Activated T-helper 1 cell treated with anti-CD3 and anti-CD28 coated beads, Interleukin-12 subunit alpha, Interleukin-12 subunit beta, Interleukin-2, Interleukin-4 antibody, amounts not matched to agents 30 ng/mL and 10 ng/mL and 1 ng/mL, durations not matched to agents 14 hours and 24 hours and 36 hours (primary cell): ENCODE measurements at regions not wholly inside any gene's neighbourhood (a gene's known extent, or its start where the extent isn't known, plus 50 kb on each side); places are given as distances from the start of the nearest gene placed in this dataset.

Experiments
- DNase-seq: peaks from one replicate; pipeline ENCODE4 v3.0.0; 2021; ENCODE audit warnings: low spot score
- H3K27ac Mint-ChIP-seq: one replicate; pipeline ENCODE4 v1.8.0; 2021; ENCODE audit warnings: mild to moderate bottlenecking, mixed read lengths
- H3K27me3 Mint-ChIP-seq: one replicate; pipeline ENCODE4 v1.8.0; 2022; ENCODE audit warnings: mild to moderate bottlenecking, moderate library complexity, mixed read lengths; ENCODE audit not compliant: insufficient read depth
- H3K36me3 Mint-ChIP-seq: one replicate; pipeline ENCODE4 v1.8.0; 2021; ENCODE audit warnings: low read depth, mixed read lengths
- H3K4me1 Mint-ChIP-seq: one replicate; pipeline ENCODE4 v1.8.0; 2021; ENCODE audit warnings: low read depth, mixed read lengths
- H3K4me3 Mint-ChIP-seq: one replicate; pipeline ENCODE4 v1.8.0; 2021; ENCODE audit warnings: mild to moderate bottlenecking, moderate library complexity, mixed read lengths
- H3K9me3 Mint-ChIP-seq: one replicate; pipeline ENCODE4 v1.8.0; 2021; ENCODE audit warnings: mixed read lengths
- intact Hi-C: fragments of 100-400 bp; cut with micrococcal nuclease; formaldehyde crosslinking; loops from one replicate; pipeline ENCODE4 v1.15.1; 2024

DNA sequence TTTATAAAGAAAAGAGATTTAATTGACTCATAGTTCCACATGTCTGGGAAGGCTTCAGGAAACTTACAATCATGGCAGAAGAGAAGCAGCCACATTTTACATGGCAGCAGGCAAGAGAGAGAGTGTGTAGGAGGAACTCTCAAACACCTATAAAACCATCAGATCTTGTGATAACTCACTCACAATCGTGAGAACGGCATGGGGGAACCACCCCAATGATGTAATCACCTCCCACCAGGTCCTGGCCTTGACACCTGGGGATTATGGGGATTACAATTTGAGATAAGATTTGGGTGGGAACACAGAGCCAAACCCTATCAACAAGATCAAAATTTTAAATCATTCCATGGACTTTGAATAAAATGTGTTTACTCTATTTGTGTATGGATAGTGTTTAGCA, 575.6 kb downstream of the ADCYAP1 start:
- Mint-ChIP-seq H3K27ac (no peak overlapping the region), H3K27me3 (no peaks in the 10 kb centered on the region), H3K9me3 (no peaks in the 10 kb centered on the region), H3K36me3 (no peaks in the 10 kb centered on the region), H3K4me1 (no peaks in the 10 kb centered on the region), H3K4me3 (no peak overlapping the region)
- intact Hi-C loops, result no loop called here
- no peak for DNase-seq

DNA sequence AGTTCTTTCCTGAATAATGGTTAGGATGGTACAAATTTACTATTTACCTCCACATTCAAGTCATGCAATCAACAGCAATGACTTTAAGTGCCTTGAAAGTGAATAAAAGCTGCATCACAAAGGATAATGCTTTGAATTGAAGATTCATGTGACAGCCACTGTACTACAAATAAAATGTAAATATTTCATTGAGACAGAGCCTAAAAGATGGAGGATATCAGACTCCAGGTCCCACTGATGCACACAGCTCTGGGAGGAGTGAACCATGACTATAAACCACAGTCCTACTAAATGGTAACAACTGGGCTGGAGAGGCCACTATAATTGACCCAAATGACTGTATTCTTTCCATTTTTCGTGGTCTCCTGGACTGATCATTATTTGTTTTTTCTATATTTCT, 576.9 kb downstream of the ADCYAP1 start:
- no peak overlapping the region for H3K27ac Mint-ChIP-seq
- no peaks in the 10 kb centered on the region for H3K9me3 Mint-ChIP-seq
- H3K4me1 Mint-ChIP-seq, result no peaks in the 10 kb centered on the region
- H3K27me3 Mint-ChIP-seq, result no peaks in the 10 kb centered on the region
- H3K4me3 Mint-ChIP-seq, result no peak overlapping the region
- intact Hi-C loops, result no loop called here
- H3K36me3 Mint-ChIP-seq, result no peaks in the 10 kb centered on the region
- DNase-seq, result no peak

DNA sequence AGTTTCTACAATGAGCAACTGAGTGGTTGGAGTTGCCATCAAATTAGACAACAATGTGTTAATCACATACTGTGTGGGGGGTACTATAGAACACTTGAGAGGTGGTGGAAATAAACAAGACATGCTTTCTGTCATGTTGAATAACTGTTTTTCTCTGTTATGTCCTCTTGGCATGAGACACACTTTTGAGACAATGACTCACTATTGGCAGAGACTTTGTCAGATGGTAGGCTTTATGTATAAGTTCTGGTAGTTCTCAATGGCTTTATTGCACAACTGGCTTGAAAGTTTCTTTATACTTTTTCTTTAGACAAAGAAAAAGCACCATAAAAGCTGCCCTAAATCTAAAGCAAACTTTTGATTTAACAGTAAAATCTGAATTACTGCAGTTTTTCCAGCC, 578.7 kb downstream of the ADCYAP1 start:
- Mint-ChIP-seq H3K27me3 (no peaks in the 10 kb centered on the region), H3K4me3 (no peak overlapping the region), H3K4me1 (no peaks in the 10 kb centered on the region), H3K27ac (no peak overlapping the region), H3K36me3 (no peaks in the 10 kb centered on the region), H3K9me3 (no peaks in the 10 kb centered on the region)
- intact Hi-C loops, result no loop called here
- DNase-seq, result no peak

DNA sequence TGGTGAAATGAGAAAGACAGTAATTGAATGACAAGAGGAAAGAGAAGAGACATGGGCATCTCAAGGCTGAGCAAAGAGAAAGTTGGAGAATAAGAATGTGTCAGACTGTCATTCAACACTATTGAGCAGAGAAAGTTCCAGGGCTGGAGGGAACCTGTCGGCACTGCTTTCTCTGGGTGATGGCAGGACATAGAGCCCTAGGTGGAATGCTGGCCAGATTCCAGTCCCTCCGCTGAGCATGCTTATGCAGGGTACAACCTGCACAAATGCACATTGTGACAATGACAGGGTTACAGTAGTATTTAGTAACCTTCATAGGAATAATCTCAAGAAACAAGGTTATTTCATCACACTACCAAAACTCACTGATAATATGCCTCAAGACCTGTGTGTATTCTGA, 582.8 kb downstream of the ADCYAP1 start:
- Mint-ChIP-seq H3K4me1 (no peaks in the 10 kb centered on the region), H3K4me3 (no peak overlapping the region), H3K27ac (no peak overlapping the region), H3K9me3 (peaks cover 7% of the 10 kb centered on the region), H3K27me3 (no peaks in the 10 kb centered on the region), H3K36me3 (no peaks in the 10 kb centered on the region)
- DNase-seq, result no peak
- intact Hi-C loops, result no loop called here

DNA sequence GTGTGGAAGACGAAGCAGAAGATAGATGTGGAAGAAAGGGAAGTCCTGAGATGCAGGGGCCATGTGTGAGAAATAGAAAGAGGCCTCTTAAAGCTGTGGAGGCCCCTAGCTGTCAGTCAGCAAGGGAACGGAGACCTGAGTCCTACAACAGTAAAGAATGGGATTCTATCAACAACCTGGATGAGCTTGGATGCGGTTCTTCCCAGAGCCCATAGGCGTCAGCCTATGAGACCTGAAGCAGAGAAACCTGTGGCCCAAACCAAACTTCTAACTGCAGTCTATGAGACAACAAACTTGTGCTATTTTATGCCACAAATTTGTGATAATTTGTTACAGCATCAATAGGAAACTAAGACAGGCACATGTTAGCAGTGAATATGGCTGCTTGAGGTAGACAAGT, 583.7 kb downstream of the ADCYAP1 start:
- H3K9me3 Mint-ChIP-seq, result peaks cover 7% of the 10 kb centered on the region
- H3K27ac Mint-ChIP-seq, result no peak overlapping the region
- no peaks in the 10 kb centered on the region for H3K27me3 Mint-ChIP-seq
- no peak overlapping the region for H3K4me3 Mint-ChIP-seq
- H3K36me3 Mint-ChIP-seq, result no peaks in the 10 kb centered on the region
- DNase-seq, result no peak
- no peaks in the 10 kb centered on the region for H3K4me1 Mint-ChIP-seq
- intact Hi-C loops, result no loop called here

DNA sequence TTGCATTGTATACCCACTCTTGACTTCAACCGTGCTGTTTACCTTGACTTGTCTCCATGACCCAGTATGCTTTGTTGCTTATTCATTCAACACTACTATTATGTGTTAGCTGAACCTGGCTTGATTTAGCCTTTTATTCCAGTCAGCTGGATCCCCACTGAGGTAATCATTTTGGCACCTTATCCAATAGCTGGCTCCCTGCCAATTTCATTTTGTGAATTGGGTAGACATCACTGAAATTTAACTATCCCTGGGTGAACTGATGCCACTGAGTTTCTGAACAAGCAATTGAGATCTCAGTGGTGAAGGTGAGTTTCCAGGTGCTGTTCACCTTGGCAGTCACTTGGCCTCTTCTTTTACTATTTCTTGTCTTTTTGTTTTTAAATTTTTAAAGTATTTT, 584.3 kb downstream of the ADCYAP1 start:
- H3K9me3 Mint-ChIP-seq, result peaks cover 7% of the 10 kb centered on the region
- no peak overlapping the region for H3K27ac Mint-ChIP-seq

DNA sequence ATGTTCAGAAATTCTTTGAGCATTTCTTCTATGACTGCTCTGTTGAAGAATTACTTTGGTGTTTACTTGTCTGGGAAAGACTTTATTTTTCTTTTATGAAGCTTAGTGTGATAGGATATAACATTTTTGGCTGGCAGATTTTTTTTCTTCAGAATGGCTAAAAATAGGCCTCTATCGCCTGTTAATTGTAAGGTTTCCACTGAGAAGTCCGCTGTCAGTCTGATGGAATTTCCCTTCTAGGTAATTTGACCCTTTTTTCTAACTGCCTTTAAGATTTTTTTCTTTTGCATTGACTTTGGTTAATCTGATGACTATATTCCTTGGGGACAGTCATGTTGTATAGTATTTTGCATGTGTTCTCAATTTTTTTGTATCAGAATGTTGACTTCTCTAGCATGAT, 590.7 kb downstream of the ADCYAP1 start:
- DNase-seq, result no peak
- no peaks in the 10 kb centered on the region for H3K36me3 Mint-ChIP-seq
- H3K9me3 Mint-ChIP-seq, result peaks cover 16% of the 10 kb centered on the region
- no peaks in the 10 kb centered on the region for H3K4me1 Mint-ChIP-seq
- H3K27ac Mint-ChIP-seq, result no peak overlapping the region
- H3K4me3 Mint-ChIP-seq, result no peak overlapping the region
- H3K27me3 Mint-ChIP-seq, result no peaks in the 10 kb centered on the region
- intact Hi-C loops, result no loop called here

More for the DNA sequence above, 584.3 kb downstream of the ADCYAP1 start:
- H3K4me1 Mint-ChIP-seq, result no peaks in the 10 kb centered on the region
- no peaks in the 10 kb centered on the region for H3K36me3 Mint-ChIP-seq
- DNase-seq, result no peak
- no peak overlapping the region for H3K4me3 Mint-ChIP-seq
- no peaks in the 10 kb centered on the region for H3K27me3 Mint-ChIP-seq
- intact Hi-C loops, result no loop called here

DNA sequence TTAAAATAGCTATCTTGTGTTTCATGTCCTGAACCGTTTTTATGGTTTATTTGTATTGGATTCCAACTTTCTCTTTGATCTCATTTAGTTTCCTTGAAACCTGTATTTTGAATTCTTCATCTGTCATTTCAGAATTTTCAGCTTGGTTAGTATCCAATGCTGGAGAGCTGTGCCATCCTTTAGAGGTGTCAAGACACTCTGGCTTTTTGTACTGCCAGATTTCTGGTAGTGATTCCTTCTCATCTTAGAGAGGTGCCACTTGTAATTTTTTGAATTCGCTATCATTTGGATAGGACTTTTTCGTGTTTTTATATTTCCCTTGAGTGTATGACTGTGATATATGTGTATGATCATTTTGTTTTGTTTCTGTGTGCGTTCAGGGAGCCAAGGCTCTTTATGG, 591.4 kb downstream of the ADCYAP1 start:
- Mint-ChIP-seq H3K4me1 (no peaks in the 10 kb centered on the region), H3K36me3 (no peaks in the 10 kb centered on the region), H3K27me3 (no peaks in the 10 kb centered on the region), H3K4me3 (no peak overlapping the region), H3K27ac (no peak overlapping the region), H3K9me3 (peaks cover 16% of the 10 kb centered on the region)
- intact Hi-C loops, result no loop called here
- no peak for DNase-seq

DNA sequence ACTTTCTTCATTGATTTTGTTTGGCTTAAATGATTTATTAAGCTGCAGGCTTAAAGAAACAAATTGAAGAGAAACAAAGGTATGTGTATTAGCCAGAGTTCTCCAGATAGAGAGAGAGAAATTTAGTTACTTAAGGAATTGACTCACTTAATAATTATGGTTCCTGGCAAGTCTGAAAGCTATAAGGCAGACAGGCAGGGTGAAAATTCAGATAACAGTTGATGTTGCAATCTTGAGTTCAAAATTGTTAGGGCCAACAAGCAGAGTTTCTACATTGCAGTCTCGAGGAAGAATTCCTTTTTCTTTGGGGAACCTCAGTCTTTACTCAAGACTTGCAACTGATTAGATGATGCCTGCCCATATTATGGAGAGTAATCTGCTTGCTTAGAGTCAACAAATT, 593.5 kb downstream of the ADCYAP1 start:
- Mint-ChIP-seq H3K9me3 (peaks cover 10% of the 10 kb centered on the region), H3K4me3 (no peak overlapping the region), H3K27ac (no peak overlapping the region), H3K36me3 (no peaks in the 10 kb centered on the region), H3K27me3 (no peaks in the 10 kb centered on the region), H3K4me1 (no peaks in the 10 kb centered on the region)
- no peak for DNase-seq
- intact Hi-C loops, result no loop called here

DNA sequence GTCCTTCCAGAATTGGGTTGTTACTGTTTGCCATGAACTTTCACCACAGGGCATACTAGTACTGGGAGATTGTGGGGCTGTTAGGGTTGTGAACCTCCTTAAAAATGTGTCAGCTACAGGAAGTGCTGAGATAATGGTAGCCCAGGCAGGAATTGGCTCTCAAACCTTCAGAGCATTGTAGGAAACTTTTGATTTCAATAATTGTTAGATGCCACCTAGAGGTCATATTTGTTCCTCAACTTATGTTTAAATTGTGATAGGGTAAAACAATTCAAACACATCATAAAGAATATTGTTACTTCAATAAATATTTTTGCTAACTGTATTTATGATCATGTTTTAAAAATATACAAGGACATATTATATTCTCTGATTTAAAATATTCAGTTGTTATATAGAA, 594.6 kb downstream of the ADCYAP1 start:
- H3K9me3 Mint-ChIP-seq, result peaks cover 12% of the 10 kb centered on the region
- no peaks in the 10 kb centered on the region for H3K27me3 Mint-ChIP-seq
- no peaks in the 10 kb centered on the region for H3K4me1 Mint-ChIP-seq
- intact Hi-C loops, result no loop called here
- no peak for DNase-seq
- H3K4me3 Mint-ChIP-seq, result no peak overlapping the region
- no peaks in the 10 kb centered on the region for H3K36me3 Mint-ChIP-seq
- H3K27ac Mint-ChIP-seq, result no peak overlapping the region

DNA sequence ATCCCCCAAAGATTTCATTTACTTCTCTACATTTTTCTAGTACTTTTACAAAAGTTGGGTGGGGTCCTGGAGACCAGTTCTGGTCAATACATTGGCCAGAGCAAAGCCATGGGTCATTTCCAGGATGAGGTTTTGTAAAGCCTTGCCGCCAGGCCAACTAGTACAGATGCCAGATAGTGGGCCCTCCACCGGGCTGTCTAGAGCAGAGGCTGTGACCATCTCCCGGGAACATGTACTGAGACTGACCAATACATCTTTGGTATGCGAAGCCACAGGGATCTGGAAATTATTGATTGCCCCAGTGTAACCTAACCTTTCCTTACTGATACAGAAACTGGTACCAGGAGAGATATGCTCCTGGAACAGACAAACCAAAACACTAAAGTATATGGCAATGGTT, 599.2 kb downstream of the ADCYAP1 start:
- H3K9me3 Mint-ChIP-seq, result peaks cover 3% of the 10 kb centered on the region
- no peak overlapping the region for H3K4me3 Mint-ChIP-seq

DNA sequence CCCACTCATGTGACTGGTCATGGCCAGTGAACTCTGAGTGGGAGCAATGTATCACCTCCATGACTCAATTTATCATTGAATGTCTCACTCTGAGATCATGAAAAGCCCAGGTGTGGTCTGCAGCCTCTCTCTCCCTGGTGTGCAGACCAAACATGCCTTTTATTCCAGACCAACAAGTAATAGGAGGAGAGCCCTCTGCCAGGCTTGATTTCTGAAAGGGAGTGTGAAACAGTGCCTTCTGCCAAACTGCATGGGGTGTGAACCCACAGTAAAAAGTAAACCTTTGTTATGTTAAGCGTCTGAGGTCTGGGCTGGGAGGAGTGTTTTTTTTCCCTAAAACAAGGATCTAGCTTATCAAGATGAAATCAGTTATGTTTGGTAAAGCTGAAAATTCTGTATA, 601.2 kb downstream of the ADCYAP1 start:
- no peaks in the 10 kb centered on the region for H3K4me1 Mint-ChIP-seq
- H3K27me3 Mint-ChIP-seq, result no peaks in the 10 kb centered on the region
- no peak overlapping the region for H3K4me3 Mint-ChIP-seq
- intact Hi-C loops, result no loop called here
- peaks cover 3% of the 10 kb centered on the region for H3K9me3 Mint-ChIP-seq
- no peaks in the 10 kb centered on the region for H3K36me3 Mint-ChIP-seq
- no peak for DNase-seq
- H3K27ac Mint-ChIP-seq, result no peak overlapping the region

More for the DNA sequence above, 599.2 kb downstream of the ADCYAP1 start:
- H3K27me3 Mint-ChIP-seq, result no peaks in the 10 kb centered on the region
- intact Hi-C loops, result no loop called here
- DNase-seq, result no peak
- no peak overlapping the region for H3K27ac Mint-ChIP-seq
- no peaks in the 10 kb centered on the region for H3K36me3 Mint-ChIP-seq
- H3K4me1 Mint-ChIP-seq, result no peaks in the 10 kb centered on the region

DNA sequence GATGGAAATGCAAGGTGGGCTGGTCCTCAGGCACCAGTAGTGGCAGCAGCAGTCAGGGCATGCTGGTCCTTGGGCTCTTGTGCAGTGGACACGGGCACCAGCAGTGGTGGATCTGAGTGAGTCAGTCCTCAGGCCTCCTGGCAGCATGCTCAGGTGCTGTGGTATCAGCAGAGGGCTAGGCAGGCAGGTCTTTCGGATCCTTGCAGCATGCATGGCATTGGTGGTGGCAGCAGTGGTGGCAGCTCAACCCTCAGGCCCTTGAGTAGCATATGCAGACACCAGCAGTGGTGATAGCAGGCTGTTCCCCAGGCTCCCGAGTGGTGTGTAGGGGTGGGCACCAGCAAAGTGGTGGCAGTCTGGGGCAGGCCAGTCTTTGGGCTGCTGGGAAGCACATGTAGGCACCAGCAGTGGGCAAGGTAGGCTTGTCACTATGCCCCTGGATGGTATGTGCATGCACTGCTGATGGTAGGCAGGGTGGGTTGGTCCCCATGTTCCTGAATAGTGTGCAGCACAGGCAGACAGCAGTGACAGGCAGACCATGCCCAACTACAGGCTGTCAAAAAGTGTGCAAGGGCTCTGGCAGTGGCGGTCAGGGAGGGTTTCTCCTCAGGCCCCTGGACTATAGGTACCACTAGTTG, 606.0 kb downstream of the ADCYAP1 start:
- no peak overlapping the region for H3K27ac Mint-ChIP-seq
- H3K4me3 Mint-ChIP-seq, result no peak overlapping the region
- intact Hi-C loops, result no loop called here
- H3K9me3 Mint-ChIP-seq, result peaks cover 3% of the 10 kb centered on the region
- H3K4me1 Mint-ChIP-seq, result no peaks in the 10 kb centered on the region
- DNase-seq, result no peak
- no peaks in the 10 kb centered on the region for H3K36me3 Mint-ChIP-seq
- no peaks in the 10 kb centered on the region for H3K27me3 Mint-ChIP-seq

DNA sequence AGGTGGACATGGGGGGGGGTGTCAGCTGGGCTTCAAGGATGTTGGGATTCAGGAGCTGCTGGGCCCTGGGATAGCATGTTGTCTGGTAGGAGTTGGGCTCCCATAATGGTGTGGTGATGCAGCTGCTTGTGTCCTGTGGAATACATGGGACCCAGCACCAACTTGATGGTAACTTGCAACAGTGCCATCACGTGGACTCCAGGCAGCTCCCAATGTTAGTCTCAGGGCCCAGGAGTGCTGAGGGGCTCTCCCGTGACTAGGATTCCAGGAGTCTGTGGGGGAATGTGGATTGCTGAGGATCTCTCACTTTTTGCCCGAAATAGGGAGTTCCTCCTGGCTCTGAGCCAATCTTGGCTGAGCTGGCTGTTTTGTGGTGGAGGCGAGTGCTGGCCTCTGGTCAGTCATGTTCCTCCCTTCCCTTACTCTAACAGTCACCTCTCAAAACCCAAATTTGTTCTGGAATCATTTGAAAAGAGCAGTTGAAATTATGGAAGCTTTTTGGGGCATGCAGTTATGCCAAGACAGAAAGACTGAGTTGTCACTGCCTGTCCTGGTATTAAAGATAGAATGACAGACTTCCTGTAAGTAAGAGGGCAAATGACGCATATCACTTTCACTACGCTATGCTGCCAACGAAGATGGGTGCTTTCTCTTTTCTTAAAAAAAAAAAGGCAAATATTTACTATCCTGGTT, 607.1 kb downstream of the ADCYAP1 start:
- H3K27ac Mint-ChIP-seq, result no peak overlapping the region
- H3K9me3 Mint-ChIP-seq, result peaks cover 3% of the 10 kb centered on the region
- no peaks in the 10 kb centered on the region for H3K36me3 Mint-ChIP-seq
- intact Hi-C loops, result no loop called here
- H3K27me3 Mint-ChIP-seq, result no peaks in the 10 kb centered on the region
- no peak for DNase-seq
- H3K4me3 Mint-ChIP-seq, result no peak overlapping the region
- no peaks in the 10 kb centered on the region for H3K4me1 Mint-ChIP-seq
